NCI-H345 treated with DMSO at 0.1 percent for 48 hours (cell line): ENCODE measurements at regions not wholly inside any gene's neighbourhood (a gene's known extent, or its start where the extent isn't known, plus 50 kb on each side); places are given as distances from the start of the nearest gene placed in this dataset.
A peak's percentile ranks its signal among the peaks of the same experiment; 100 is the strongest.
"Not testable (repeated sequence)": the region's sequence is repeated elsewhere in the genome, so short reads cannot be mapped to it uniquely, and the experiment has no call there.

Experiments used
- DNase-seq: peaks from one replicate; lab custom pipeline; 2025; ENCODE audit not compliant: unreplicated experiment; lab: John Stamatoyannopoulos, UW

GRCh38 chr4:169898095-169898494 lies 128.1 kb downstream of the MFAP3L start:
- DNase-seq: no peak

- not testable (repeated sequence) for DNase-seq
Observed at GRCh38 chr4:169894767-169895166, 131.4 kb downstream of the MFAP3L start.

GRCh38 chr4:169885893-169886292 lies 128.1 kb upstream of the HPF1 start:
- no peak for DNase-seq

GRCh38 chr4:169881769-169882168 lies 124.0 kb upstream of the HPF1 start:
- no peak for DNase-seq

GRCh38 chr4:169870507-169870906 lies 112.8 kb upstream of the HPF1 start:
- no peak for DNase-seq

GRCh38 chr4:169869490-169869889 lies 111.7 kb upstream of the HPF1 start:
- DNase-seq: no peak

- no peak for DNase-seq
Observed at GRCh38 chr4:169861593-169861992, 103.8 kb upstream of the HPF1 start.

GRCh38 chr4:169859366-169860216 lies 101.8 kb upstream of the HPF1 start:
- DNase-seq: no peak

- peak; percentile 5 for DNase-seq
Observed at GRCh38 chr4:169854090-169854489, 96.3 kb upstream of the HPF1 start.

GRCh38 chr4:169852481-169852880 lies 94.7 kb upstream of the HPF1 start:
- no peak for DNase-seq

GRCh38 chr4:169851750-169852149 lies 94.0 kb upstream of the HPF1 start:
- no peak for DNase-seq

GRCh38 chr4:169849456-169849855 lies 91.7 kb upstream of the HPF1 start:
- DNase-seq: no peak

- DNase-seq: no peak
Observed at GRCh38 chr4:169848018-169848417, 90.3 kb upstream of the HPF1 start.

GRCh38 chr4:169847171-169847570 lies 89.4 kb upstream of the HPF1 start:
- DNase-seq: no peak

- no peak for DNase-seq
Observed at GRCh38 chr4:169846396-169846795, 88.7 kb upstream of the HPF1 start.

- no peak for DNase-seq
Observed at GRCh38 chr4:169841776-169842175, 84.0 kb upstream of the HPF1 start.

GRCh38 chr4:169840554-169840953 lies 82.8 kb upstream of the HPF1 start:
- no peak for DNase-seq

- DNase-seq: not testable (repeated sequence)
Observed at GRCh38 chr4:169828329-169828728, 70.6 kb upstream of the HPF1 start.

- DNase-seq: no peak
Observed at GRCh38 chr4:169826634-169827187, 69.0 kb upstream of the HPF1 start.

GRCh38 chr4:169823685-169824084 lies 65.9 kb upstream of the HPF1 start:
- DNase-seq: no peak

- no peak for DNase-seq
Observed at GRCh38 chr4:169821402-169821801, 63.7 kb upstream of the HPF1 start.

GRCh38 chr4:169818063-169818679 lies 60.4 kb upstream of the HPF1 start:
- DNase-seq: no peak
